KBM-7 (cell line): ENCODE measurements at regions not wholly inside any gene's neighbourhood (a gene's known extent, or its start where the extent isn't known, plus 50 kb on each side); places are given as distances from the start of the nearest gene placed in this dataset.

ENCODE experiments used
- DNase-seq: peaks from one replicate; pipeline ENCODE4 v3.0.0-alpha.2; 2015
- in situ Hi-C: fragments of 300-500 bp; cut with MboI; formaldehyde crosslinking; loops from 2 replicates; pipeline ENCODE4 v1.14.3; 2020; ENCODE audit warnings: low sequenced_read_pairs, low pct_unique_long_range_greater_than_20kb, mixed read lengths

DNA sequence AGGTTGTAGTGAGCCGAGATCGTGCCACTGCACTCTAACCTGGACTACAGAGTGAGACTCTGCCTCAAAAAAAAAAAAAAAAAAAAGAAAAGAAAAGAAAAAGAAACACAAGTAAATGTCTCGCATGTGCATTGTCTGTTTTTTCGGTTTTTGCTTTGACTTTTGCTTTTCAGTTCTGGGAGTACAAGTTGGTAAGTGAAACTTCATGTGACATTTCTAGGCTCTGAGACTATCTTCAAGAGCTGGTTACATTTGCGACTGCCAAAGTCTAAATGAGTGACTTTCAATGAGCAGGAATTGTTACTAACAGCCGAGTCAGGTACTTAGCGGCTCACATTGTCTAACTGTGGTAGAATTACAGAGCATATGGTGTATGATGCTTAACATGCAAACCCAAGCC, 107.0 kb upstream of the CELF2 start:
- in situ Hi-C loops = no loop called here
- no peak for DNase-seq

- no peak for DNase-seq
- in situ Hi-C loops = no loop called here
These were observed 106.6 kb upstream of the CELF2 start for GRCh38 chr10:10911035-10911434.

DNA sequence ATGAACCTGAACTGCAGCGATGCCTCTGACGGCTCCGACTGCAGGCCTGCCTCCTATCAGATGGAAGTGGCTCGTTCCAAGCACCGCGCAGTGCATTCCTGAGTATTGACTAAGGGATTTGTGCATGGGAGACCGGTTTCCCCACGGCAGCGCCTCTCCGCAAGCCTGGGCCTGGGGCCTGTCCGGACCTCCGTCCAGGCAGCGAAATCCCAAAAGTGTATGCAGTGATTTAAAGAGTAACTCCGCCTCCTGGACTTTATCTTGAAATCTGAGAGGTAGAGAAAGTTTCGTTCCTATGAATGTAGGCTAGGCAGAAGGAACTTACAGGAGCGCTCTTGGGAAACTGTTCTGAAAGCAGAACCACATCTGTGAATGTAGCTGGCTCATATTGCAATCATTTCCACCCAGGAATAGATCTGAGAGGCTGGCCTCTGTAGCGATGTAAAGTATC, 106.2 kb upstream of the CELF2 start:
- no peak for DNase-seq

DNA sequence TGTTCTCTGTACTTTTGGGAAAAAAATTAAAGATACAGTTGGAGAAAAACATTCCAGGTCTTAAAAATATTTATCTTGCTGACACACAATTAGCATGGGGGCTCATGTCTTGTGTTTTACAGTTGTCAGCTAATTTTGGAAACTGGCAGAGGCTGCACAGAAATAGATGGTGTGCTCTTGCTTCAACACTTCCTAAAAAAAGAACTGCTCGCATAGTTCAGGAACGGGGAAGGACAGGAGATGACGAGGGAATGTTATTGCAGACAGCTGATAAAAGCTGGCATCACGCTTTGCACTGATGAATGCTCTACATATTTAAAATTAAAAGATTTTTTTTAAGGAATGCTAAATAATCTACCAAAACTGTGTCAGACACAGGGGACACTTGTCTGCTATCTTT, 103.5 kb upstream of the CELF2 start:
- in situ Hi-C loops = no loop called here
- DNase-seq = no peak

More for the DNA sequence above, 106.2 kb upstream of the CELF2 start:
- in situ Hi-C loops = no loop called here

DNA sequence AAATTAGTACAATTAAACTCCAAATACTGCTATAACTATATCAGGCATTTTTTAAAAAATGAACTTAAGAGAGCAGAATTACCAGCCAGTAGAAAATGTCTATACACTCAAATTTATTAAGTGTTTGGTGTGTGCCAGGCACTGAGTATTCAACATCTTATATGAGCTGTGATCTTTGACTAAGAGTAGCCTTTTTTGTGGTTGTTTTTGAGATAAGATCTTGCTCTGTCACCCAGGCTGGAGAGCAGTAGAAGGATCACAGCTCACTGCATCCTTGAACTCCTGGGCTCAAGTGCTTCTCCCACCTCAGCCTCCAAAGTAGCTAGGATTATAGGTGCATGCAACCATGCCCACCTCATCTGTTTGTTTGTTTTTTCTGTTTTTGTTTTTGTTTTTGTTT, 102.5 kb upstream of the CELF2 start:
- peak; percentile 8 for DNase-seq
- in situ Hi-C loops = no loop called here

DNA sequence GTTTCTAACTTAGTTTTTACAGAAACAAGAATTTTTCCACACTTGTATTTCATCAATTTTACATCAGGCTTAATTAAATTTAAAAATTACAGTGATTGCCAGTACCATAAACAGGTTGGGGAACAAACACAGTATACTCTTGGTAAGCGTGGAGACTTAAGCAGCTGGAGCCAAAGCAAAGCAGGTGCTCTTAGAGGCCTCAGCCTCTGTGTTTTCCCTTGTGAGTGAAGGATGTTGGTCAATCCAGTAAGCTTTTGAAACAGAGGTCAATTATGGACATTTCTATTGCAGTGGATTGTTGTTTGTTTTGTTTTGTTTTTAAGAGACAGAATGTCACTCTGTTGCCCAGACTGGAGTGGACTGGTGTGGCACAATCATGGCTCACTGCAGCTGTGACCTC, 100.6 kb upstream of the CELF2 start:
- in situ Hi-C loops = no loop called here
- no peak for DNase-seq

GRCh38 chr10:10919976-10920375, 97.7 kb upstream of the CELF2 start:
- in situ Hi-C loops = no loop called here
- DNase-seq = no peak

DNA sequence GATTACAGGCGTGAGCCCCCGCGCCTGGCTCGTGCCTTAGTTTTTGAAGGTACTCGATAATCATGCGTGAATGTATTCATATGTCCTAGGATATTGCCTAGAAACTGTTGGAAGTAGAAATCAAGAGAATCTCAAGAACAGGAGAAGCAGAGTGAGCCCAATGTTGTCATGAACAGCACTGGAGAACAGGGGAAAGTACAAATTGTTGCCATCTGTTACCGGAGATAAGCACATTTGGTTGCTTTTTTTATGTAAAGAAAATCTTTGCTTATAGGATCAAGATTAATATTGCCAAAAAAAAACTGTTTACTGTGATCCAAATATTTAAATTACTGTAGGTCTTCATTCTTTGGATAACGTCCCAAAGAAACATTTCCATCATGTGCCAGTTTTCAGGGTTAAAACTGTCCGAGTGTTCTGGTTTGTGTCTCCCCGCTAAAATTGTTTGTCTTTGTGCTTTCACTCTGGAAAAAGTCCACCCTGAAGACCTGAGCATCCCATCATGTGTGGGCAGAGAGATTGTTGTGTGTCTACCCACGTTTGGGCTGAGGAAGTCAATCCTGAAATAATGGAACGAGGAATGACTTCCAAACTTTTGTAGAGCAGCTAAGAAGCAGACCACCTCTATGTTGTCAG, 95.7 kb upstream of the CELF2 start:
- DNase-seq = no peak
- in situ Hi-C loops = no loop called here

DNA sequence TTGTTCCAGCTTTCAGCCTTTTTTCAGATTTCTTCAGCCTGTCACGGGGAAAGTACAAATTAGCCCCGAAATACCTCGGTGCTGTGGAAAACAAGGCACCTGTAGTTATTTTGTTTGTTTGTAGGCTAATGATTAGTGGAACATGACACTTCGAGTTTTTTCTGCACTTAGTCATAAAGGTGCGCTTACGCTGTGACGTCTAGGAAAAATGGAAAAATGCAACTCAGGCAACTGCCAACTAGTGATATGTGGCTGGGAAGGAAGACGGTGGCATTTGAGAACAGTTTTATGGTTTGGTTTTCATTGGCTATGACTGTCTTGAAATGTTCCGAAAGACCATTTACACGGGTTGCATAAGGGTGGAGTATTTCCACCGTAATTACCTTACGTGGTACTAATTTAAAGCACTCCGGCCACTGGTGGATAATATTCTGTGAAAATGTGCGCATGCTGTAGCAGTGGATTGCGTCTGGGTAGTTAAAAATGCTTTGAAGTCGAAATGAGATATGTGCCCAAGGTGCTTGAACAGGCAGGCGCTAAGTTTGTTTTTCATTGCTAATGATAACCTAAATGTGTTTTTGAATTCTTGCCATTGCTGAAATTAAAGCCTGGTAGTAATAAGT, 94.5 kb upstream of the CELF2 start:
- DNase-seq = no peak
- in situ Hi-C loops = no loop called here

DNA sequence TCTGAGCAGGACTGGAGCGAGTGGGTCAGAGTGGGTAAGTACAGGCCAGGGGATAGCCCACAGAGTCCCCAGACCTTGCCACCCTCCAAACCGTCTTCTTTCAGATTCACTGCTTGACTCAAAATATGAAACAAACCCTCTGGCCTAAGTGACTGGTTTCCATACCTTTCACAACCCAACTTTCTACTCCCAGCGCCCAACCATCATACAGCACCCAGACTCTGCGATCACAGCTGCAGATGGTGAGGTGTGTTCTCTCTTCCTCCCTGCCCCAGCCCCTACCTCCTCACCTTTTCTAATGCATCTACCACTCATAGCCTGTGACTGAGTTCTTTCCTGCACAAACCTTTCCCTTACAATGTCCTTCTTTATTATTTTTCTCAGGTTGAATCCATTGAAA, 92.0 kb upstream of the CELF2 start:
- no peak for DNase-seq
- in situ Hi-C loops = no loop called here

GRCh38 chr10:10927608-10928007, 90.1 kb upstream of the CELF2 start:
- in situ Hi-C loops = no loop called here
- no peak for DNase-seq

- DNase-seq = no peak
- in situ Hi-C loops = no loop called here
These were observed 86.5 kb upstream of the CELF2 start for GRCh38 chr10:10930979-10931743.

GRCh38 chr10:10935032-10935431, 82.6 kb upstream of the CELF2 start:
- in situ Hi-C loops = no loop called here

GRCh38 chr10:10938676-10939075, 79.0 kb upstream of the CELF2 start:
- in situ Hi-C loops = no loop called here
- DNase-seq = no peak

More at GRCh38 chr10:10935032-10935431, 82.6 kb upstream of the CELF2 start:
- DNase-seq = no peak

DNA sequence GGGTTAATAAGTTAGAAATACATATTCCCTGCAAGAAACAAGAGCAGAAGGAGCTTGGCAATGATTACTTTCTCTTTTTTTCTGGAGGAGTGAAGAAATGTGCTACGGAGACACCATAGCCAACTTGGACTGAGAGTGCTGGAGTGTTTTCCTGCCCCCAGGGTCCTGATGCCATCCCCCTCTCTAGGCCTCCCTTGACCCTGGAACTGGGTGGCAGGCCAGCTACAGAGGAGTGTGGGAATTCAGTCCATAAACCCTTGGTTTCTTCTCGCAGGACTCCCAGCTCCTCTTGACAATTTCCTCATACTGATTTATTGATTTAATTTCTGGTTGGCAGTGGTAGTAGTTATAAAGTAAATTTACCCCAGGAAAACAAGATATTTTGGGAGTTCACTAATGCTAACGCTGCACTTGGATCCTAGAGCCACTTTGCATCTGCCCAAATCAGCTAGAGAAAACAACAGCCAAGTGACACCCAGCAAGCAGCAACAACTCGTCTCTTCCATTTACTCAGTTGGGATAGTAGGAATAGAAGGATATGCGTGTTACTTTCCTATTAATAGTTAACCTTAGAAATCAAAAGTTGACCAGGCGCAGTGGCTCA, 76.4 kb upstream of the CELF2 start:
- no peak for DNase-seq
- in situ Hi-C loops = no loop called here

GRCh38 chr10:10942441-10942840, 75.2 kb upstream of the CELF2 start:
- in situ Hi-C loops = no loop called here
- DNase-seq = no peak

DNA sequence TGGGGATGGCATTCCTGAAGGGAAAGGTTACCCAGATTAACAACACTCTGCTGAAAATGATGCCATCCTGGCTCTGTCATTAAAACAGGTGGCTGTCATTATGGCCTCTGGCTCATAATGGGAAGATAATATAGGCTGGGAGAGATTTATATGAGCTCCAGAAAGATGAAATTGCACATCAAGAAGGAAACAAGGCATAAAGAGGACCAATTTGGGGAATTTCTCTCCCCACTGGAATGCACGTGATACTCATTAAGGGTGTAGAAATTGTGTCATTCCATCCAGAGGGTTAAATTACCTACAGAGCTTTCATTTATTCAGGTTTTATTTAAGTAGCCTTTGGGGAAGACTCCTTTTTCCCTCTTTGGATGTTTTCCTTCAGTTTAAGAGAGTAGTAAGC, 71.6 kb upstream of the CELF2 start:
- no peak for DNase-seq
- in situ Hi-C loops = no loop called here

DNA sequence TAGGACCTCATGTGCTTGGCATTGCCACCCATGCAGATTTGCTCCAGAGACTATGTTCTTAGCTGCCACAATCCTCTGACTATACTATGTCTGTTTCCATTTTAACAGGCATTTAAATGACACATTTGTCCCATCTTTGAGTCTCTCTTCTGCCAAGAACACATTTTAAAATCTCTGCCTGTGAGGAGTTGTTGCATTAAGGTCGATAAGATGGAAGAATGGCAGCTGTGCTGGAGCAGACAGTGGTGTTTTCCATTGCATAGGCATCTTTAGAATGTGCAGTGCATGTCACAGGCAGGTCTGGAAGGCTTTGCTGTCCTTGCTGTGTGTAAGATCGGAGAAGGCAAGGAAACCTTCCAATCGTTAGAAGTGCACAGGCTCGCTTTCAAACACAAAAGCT, 70.9 kb upstream of the CELF2 start:
- in situ Hi-C loops = no loop called here
- DNase-seq = no peak

DNA sequence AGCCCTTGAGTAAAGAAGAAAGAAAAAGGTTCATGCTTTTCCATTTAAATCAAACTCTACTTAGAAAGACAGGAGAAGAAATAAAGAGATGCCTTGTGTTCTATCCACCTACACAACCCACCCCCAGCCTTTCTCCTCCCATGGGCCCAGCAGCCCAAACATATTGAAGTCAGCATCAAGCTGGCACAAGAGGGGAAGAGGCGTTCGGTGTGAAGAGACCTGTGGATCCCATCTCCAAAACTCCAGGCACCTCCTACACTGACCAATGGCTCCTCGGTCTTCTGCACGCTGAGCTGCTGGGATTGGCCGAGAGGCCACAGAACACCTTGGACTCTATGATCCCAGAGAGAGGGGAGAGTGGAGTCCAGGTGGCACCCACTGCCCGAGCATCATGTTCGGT, 66.0 kb upstream of the CELF2 start:
- no peak for DNase-seq
- in situ Hi-C loops = no loop called here

DNA sequence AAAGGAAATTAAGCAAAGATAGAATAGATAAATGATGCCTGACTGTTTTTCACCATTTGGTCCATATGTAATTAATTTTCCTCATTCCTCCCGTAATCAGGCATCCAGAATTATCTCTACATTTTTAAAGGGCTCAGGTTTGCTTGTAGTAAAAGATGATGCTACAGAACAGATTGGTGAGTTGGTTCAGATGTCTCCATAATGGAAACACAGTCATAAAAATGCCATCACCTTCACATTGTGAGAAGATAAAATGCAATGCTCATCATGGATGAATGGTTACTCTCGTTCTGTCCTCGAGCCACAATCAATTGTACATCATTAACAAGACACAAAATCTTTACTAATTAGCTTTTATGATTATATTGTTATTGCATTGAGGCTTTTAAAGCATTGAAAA, 64.9 kb upstream of the CELF2 start:
- DNase-seq = no peak
- in situ Hi-C loops = no loop called here
